ENCODE measurements at regions not wholly inside any gene's neighbourhood (a gene's known extent, or its start where the extent isn't known, plus 50 kb on each side); places are given as distances from the start of the nearest gene placed in this dataset.

DNA sequence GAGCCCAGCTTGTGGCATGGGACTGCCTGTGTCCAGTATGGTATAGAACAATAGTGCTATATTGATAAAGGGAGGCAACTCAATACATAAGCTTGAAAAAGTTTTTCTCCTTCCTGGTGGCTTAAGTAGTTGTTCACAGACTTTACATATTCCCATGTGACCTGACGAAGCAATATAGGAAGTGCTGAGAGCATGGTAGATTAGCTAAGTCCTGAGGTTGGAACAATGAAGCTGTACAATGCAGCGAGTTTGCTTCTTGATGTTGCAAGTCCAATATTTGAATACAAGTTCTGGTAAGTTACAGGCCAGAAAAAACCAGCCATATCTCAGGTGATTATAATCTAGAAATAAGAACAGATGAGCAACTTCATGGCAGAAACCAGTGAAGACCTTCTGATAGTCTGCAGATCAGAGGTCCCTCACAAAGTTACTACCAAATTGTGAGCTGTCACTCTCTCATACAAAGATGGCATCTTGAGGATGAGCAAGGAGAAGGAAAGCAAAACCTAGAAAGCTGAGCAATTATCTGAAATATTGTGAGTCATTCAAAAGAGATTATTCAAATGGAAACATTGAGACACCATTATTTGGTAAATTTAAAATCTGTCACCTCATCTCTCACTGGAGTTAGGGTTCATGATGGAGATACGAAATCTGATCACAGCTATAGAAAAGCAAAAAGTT, 72.9 kb upstream of the BTG1 start (continued):
- TF ChIP-seq ATF7 (IDR thresholded peaks at IDR 0.05; ENCODE audit: low read depth) = no peak
- no peak for TF ChIP-seq YY1 (IDR thresholded peaks at IDR 0.05; ENCODE audit: low read depth, low read length)
- TF ChIP-seq, protein P1, sequence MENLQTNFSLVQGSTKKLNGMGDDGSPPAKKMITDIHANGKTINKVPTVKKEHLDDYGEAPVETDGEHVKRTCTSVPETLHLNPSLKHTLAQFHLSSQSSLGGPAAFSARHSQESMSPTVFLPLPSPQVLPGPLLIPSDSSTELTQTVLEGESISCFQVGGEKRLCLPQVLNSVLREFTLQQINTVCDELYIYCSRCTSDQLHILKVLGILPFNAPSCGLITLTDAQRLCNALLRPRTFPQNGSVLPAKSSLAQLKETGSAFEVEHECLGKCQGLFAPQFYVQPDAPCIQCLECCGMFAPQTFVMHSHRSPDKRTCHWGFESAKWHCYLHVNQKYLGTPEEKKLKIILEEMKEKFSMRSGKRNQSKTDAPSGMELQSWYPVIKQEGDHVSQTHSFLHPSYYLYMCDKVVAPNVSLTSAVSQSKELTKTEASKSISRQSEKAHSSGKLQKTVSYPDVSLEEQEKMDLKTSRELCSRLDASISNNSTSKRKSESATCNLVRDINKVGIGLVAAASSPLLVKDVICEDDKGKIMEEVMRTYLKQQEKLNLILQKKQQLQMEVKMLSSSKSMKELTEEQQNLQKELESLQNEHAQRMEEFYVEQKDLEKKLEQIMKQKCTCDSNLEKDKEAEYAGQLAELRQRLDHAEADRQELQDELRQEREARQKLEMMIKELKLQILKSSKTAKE (IDR thresholded peaks at IDR 0.05; ENCODE audit: low read depth, poor library complexity, severe bottlenecking) = no peak

DNA sequence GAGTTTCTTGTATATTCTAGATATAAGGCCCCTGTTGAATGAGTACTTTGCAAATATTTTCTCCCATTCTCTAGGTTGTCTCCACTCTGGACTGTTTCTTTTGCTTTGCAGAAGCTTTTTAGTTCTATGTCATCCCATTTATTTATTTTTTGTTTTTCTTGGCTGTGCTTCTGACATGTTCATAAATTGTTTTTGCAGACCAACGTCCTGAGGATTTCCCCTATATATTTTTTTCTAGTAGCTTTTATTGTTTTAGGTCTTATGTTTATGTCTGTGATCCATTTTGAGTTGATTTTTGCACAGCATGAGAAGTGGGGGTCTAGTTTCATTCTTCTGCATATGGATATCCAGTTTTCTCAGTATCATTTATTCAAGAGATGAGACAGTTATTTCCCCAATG, 70.4 kb upstream of the BTG1 start:
- Histone ChIP-seq H3K27me3 (replicated peaks in 1 of 2; ENCODE audit: control insufficient read depth in 2 of 2, insufficient read depth in 2 of 2, low read length in 1 of 2) (no peaks in the 10 kb centered on the region), H4K20me1 (ENCODE audit: control insufficient read depth, insufficient read depth) (no peaks in the 10 kb centered on the region), H2AFZ (ENCODE audit: control insufficient read depth, low read depth, low read length) (no peak overlapping the region), H3K9ac (ENCODE audit: control insufficient read depth, insufficient read depth, low read length) (no peak overlapping the region), H3K4me1 (ENCODE audit: control insufficient read depth, insufficient read depth, low read length) (no peaks in the 10 kb centered on the region), H3K4me3 (no peak overlapping the region), H3K9me3 (replicated peaks; ENCODE audit: control insufficient read depth, insufficient read depth, low read length) (no peaks in the 10 kb centered on the region), H3K4me2 (ENCODE audit: control insufficient read depth, insufficient read depth) (no peak overlapping the region), H3K36me3 (ENCODE audit: control insufficient read depth in 2 of 2, insufficient read depth in 2 of 2, low read length in 1 of 2) (no peaks in the 10 kb centered on the region), H3K27ac (ENCODE audit: control insufficient read depth, insufficient read depth) (no peak overlapping the region), H3K79me2 (ENCODE audit: control insufficient read depth, insufficient read depth, low read length) (no peaks in the 10 kb centered on the region)
- ATAC-seq = no peak
- no peak for DNase-seq (ENCODE audit: low read depth, low spot score)
- in situ Hi-C loops (cut with MboI) = no loop called here
- BruUV-seq (replicated peaks) = no TSS peak
- ChIA-PET POLR2A (interaction anchor here (0.7 kb wide), 1 partner anchor 28 kb away, joined by 9 read pairs; no protein-coding TSS in a partner anchor), SMC1A (ENCODE audit: uncharacterized antibody, unreplicated experiment) (interaction anchor here (0.7 to 1.4 kb wide), 5 partner anchors 15 to 151 kb away, joined by 3 to 5 read pairs (median 3); partner anchors contain the start of gene BTG1), CTCF (no interaction called here), RAD21 (ENCODE audit: unreplicated experiment) (interaction anchor here (0.7 kb wide), 1 partner anchor 230 kb away, joined by 3 read pairs; no protein-coding TSS in a partner anchor)
- no peak for FAIRE-seq
- TF ChIP-seq, protein P2, sequence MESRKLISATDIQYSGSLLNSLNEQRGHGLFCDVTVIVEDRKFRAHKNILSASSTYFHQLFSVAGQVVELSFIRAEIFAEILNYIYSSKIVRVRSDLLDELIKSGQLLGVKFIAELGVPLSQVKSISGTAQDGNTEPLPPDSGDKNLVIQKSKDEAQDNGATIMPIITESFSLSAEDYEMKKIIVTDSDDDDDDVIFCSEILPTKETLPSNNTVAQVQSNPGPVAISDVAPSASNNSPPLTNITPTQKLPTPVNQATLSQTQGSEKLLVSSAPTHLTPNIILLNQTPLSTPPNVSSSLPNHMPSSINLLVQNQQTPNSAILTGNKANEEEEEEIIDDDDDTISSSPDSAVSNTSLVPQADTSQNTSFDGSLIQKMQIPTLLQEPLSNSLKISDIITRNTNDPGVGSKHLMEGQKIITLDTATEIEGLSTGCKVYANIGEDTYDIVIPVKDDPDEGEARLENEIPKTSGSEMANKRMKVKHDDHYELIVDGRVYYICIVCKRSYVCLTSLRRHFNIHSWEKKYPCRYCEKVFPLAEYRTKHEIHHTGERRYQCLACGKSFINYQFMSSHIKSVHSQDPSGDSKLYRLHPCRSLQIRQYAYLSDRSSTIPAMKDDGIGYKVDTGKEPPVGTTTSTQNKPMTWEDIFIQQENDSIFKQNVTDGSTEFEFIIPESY (IDR thresholded peaks at IDR 0.05) = no peak
- TF ChIP-seq, protein P3, sequence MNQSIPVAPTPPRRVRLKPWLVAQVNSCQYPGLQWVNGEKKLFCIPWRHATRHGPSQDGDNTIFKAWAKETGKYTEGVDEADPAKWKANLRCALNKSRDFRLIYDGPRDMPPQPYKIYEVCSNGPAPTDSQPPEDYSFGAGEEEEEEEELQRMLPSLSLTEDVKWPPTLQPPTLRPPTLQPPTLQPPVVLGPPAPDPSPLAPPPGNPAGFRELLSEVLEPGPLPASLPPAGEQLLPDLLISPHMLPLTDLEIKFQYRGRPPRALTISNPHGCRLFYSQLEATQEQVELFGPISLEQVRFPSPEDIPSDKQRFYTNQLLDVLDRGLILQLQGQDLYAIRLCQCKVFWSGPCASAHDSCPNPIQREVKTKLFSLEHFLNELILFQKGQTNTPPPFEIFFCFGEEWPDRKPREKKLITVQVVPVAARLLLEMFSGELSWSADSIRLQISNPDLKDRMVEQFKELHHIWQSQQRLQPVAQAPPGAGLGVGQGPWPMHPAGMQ (IDR thresholded peaks at IDR 0.05; ENCODE audit: borderline replicate concordance) = no peak
- TF ChIP-seq HCFC1 (IDR thresholded peaks at IDR 0.05; ENCODE audit: low read length) = no peak
- no peak for TF ChIP-seq TCF12 (IDR thresholded peaks at IDR 0.05; ENCODE audit: low read depth, low read length)
- TF ChIP-seq EGR1 (IDR thresholded peaks at IDR 0.05; ENCODE audit: borderline replicate concordance in 1 of 2, low read depth in 2 of 2, low read length in 2 of 2) = no peak
- no peak for TF ChIP-seq ETV6 (conservative IDR thresholded peaks at IDR 0.05 in 1 of 2, IDR thresholded peaks at IDR 0.05 in 1 of 2; ENCODE audit: borderline replicate concordance in 1 of 2, low read depth in 1 of 2)
- TF ChIP-seq SP1 (IDR thresholded peaks at IDR 0.05; ENCODE audit: low read depth, low read length) = no peak
- no peak for TF ChIP-seq NRF1 (conservative IDR thresholded peaks at IDR 0.05; ENCODE audit: low read depth, low read length)
- intact Hi-C loops (cut with micrococcal nuclease; ENCODE audit: unreplicated experiment) = no loop called here
- WGBS (ENCODE audit: insufficient coverage, insufficient replicate concordance, low lambda C conversion rate, missing lambda C conversion rate) = 27% methylated on average over 1 of the region's 1 CpG

Data from GM12878 (cell line).